ENCODE measurements at regions not wholly inside any gene's neighbourhood (a gene's known extent, or its start where the extent isn't known, plus 50 kb on each side); places are given as distances from the start of the nearest gene placed in this dataset.

DNA sequence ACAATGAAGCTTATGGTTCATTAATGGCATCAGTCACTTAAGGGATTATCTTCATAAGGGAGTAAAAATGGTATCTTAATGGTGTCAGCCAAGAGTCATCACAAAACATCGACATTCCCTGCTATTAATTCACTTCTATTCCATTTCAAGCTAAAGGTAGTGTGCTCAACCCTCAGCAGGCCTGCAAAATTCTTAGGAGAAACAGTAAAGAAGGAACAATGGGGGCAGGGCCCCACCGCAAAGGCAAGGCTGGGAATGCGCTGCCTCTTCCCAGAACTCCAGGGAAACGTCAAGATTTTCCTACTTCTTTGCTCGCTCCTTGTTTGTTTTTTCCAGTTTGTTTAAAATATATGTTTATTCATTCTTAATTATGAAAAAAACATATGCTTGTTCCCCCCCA lies 187.3 kb upstream of the TSC22D2 start:
- Histone ChIP-seq H3K79me2 (ENCODE audit: control insufficient read depth, insufficient read depth, low read length) (no peaks in the 10 kb centered on the region), H3K4me2 (ENCODE audit: low read length) (no peak overlapping the region), H3K4ac (ENCODE audit: low read depth, low read length) (no peak overlapping the region), H3K27ac (ENCODE audit: low read depth, low read length) (no peak overlapping the region), H2AK5ac (ENCODE audit: low read length) (no peak overlapping the region), H3K18ac (ENCODE audit: low read length) (no peak overlapping the region), H2BK120ac (ENCODE audit: low read depth, low read length) (no peak overlapping the region), H3K27me3 (ENCODE audit: insufficient read depth, low read length, poor library complexity) (no peaks in the 10 kb centered on the region), H4K5ac (ENCODE audit: low read length) (no peak overlapping the region), H3K79me1 (ENCODE audit: low read length) (no peaks in the 10 kb centered on the region), H2BK5ac (ENCODE audit: low read length) (no peak overlapping the region), H3K4me3 (ENCODE audit: low read length) (no peak overlapping the region), H4K8ac (ENCODE audit: low read depth, low read length) (no peak overlapping the region), H3K9ac (ENCODE audit: low read length) (no peak overlapping the region), H3K4me1 (ENCODE audit: control insufficient read depth, low read depth, low read length) (peaks cover 21% of the 10 kb centered on the region), H3K36me3 (ENCODE audit: control insufficient read depth, insufficient read depth, low read length) (no peaks in the 10 kb centered on the region), H2BK15ac (replicated peaks; ENCODE audit: low read depth) (no peak overlapping the region), H3K23ac (ENCODE audit: low read length) (no peak overlapping the region), H3K56ac (ENCODE audit: low read length) (peak overlapping the region; percentile 9)
- no CpG with 5 or more reads among the region's 5 CpGs for WGBS (ENCODE audit: extremely low coverage, insufficient coverage, low lambda C conversion rate)
- DNase-seq = peak; percentile 61

DNA sequence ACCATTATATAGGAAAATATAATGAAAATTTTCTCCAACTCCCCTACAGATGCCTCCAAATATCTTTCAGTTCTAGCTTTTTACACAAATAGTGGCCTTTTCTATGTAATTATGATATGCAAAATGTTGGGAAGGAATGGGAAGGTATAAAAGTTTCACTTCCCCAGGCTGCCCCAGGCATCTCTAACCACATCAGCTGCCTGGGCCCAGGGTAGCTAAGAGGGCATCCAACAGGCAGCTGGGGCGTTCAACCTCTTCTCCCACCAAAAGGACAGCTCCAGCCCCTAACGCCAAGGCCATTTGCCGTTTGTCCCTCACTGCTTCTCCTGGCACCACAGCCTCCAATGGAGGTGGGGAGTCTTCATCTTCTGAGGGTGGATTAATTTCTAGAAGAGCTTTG lies 188.1 kb upstream of the TSC22D2 start:
- Histone ChIP-seq H3K36me3 (ENCODE audit: control insufficient read depth, insufficient read depth, low read length) (no peaks in the 10 kb centered on the region), H3K4me1 (ENCODE audit: control insufficient read depth, low read depth, low read length) (peaks cover 26% of the 10 kb centered on the region), H3K4me3 (ENCODE audit: low read length) (no peak overlapping the region), H3K56ac (ENCODE audit: low read length) (peak overlapping the region; percentile 76), H2BK5ac (ENCODE audit: low read length) (peak overlapping the region; percentile 36), H3K27ac (ENCODE audit: low read depth, low read length) (no peak overlapping the region), H2AK5ac (ENCODE audit: low read length) (peak overlapping the region; percentile 66), H2BK120ac (ENCODE audit: low read depth, low read length) (no peak overlapping the region), H3K4me2 (ENCODE audit: low read length) (no peak overlapping the region), H3K27me3 (ENCODE audit: insufficient read depth, low read length, poor library complexity) (no peaks in the 10 kb centered on the region), H3K79me2 (ENCODE audit: control insufficient read depth, insufficient read depth, low read length) (no peaks in the 10 kb centered on the region), H3K23ac (ENCODE audit: low read length) (no peak overlapping the region), H4K5ac (ENCODE audit: low read length) (no peak overlapping the region), H3K18ac (ENCODE audit: low read length) (no peak overlapping the region), H3K79me1 (ENCODE audit: low read length) (no peaks in the 10 kb centered on the region), H2BK15ac (replicated peaks; ENCODE audit: low read depth) (no peak overlapping the region), H3K4ac (ENCODE audit: low read depth, low read length) (no peak overlapping the region), H4K8ac (ENCODE audit: low read depth, low read length) (no peak overlapping the region), H3K9ac (ENCODE audit: low read length) (no peak overlapping the region)
- no peak for DNase-seq
- no CpG with 5 or more reads among the region's 3 CpGs for WGBS (ENCODE audit: extremely low coverage, insufficient coverage, low lambda C conversion rate)

GRCh38 chr3:150218841-150219240 lies 189.3 kb upstream of the TSC22D2 start:
- no peak for DNase-seq
- H3K27me3 ChIP-seq (ENCODE audit: insufficient read depth, low read length, poor library complexity) = no peaks in the 10 kb centered on the region
- H4K5ac ChIP-seq (ENCODE audit: low read length) = no peak overlapping the region
- H3K56ac ChIP-seq (ENCODE audit: low read length) = peak overlapping the region; percentile 9
- H2AK5ac ChIP-seq (ENCODE audit: low read length) = peak overlapping the region; percentile 32
- no peaks in the 10 kb centered on the region for H3K36me3 ChIP-seq (ENCODE audit: control insufficient read depth, insufficient read depth, low read length)
- no peak overlapping the region for H2BK120ac ChIP-seq (ENCODE audit: low read depth, low read length)
- no peak overlapping the region for H3K4me2 ChIP-seq (ENCODE audit: low read length)
- no peak overlapping the region for H3K4ac ChIP-seq (ENCODE audit: low read depth, low read length)
- no peak overlapping the region for H3K18ac ChIP-seq (ENCODE audit: low read length)
- no CpG with 5 or more reads among the region's 3 CpGs for WGBS (ENCODE audit: extremely low coverage, insufficient coverage, low lambda C conversion rate)
- no peak overlapping the region for H2BK5ac ChIP-seq (ENCODE audit: low read length)
- no peaks in the 10 kb centered on the region for H3K79me2 ChIP-seq (ENCODE audit: control insufficient read depth, insufficient read depth, low read length)
- H3K4me3 ChIP-seq (ENCODE audit: low read length) = no peak overlapping the region
- H2BK15ac ChIP-seq (replicated peaks; ENCODE audit: low read depth) = no peak overlapping the region
- H4K8ac ChIP-seq (ENCODE audit: low read depth, low read length) = no peak overlapping the region
- no peaks in the 10 kb centered on the region for H3K79me1 ChIP-seq (ENCODE audit: low read length)
- H3K23ac ChIP-seq (ENCODE audit: low read length) = no peak overlapping the region
- peaks cover 26% of the 10 kb centered on the region for H3K4me1 ChIP-seq (ENCODE audit: control insufficient read depth, low read depth, low read length)
- no peak overlapping the region for H3K9ac ChIP-seq (ENCODE audit: low read length)
- no peak overlapping the region for H3K27ac ChIP-seq (ENCODE audit: low read depth, low read length)

DNA sequence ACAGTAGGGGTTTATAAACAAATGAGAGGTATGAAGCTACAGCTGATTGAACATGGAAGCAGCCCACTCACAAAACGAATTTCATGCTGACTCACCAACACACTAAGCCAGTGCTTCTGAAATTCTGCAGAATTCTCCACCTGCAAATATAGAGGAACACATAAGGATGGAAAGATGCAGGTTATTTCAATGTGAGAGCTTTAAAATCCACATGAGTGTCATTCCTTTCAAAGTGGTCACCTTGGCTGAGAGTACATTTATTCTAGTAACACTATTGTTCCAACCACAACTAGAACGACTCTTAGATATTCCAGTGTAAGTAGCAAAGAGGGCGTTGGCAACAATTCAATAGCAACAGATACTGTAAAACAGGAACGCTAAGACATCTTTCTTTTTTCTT lies 189.9 kb upstream of the TSC22D2 start:
- H3K23ac ChIP-seq (ENCODE audit: low read length) = no peak overlapping the region
- H3K4ac ChIP-seq (ENCODE audit: low read depth, low read length) = no peak overlapping the region
- no peak overlapping the region for H3K56ac ChIP-seq (ENCODE audit: low read length)
- no peak overlapping the region for H3K9ac ChIP-seq (ENCODE audit: low read length)
- H3K36me3 ChIP-seq (ENCODE audit: control insufficient read depth, insufficient read depth, low read length) = no peaks in the 10 kb centered on the region
- H2BK5ac ChIP-seq (ENCODE audit: low read length) = no peak overlapping the region
- no peak overlapping the region for H4K5ac ChIP-seq (ENCODE audit: low read length)
- no peak overlapping the region for H3K4me2 ChIP-seq (ENCODE audit: low read length)
- no peaks in the 10 kb centered on the region for H3K27me3 ChIP-seq (ENCODE audit: insufficient read depth, low read length, poor library complexity)
- peaks cover 23% of the 10 kb centered on the region for H3K4me1 ChIP-seq (ENCODE audit: control insufficient read depth, low read depth, low read length)
- H3K27ac ChIP-seq (ENCODE audit: low read depth, low read length) = no peak overlapping the region
- no peak overlapping the region for H2BK120ac ChIP-seq (ENCODE audit: low read depth, low read length)
- no peak overlapping the region for H3K18ac ChIP-seq (ENCODE audit: low read length)
- H2AK5ac ChIP-seq (ENCODE audit: low read length) = no peak overlapping the region
- H2BK15ac ChIP-seq (replicated peaks; ENCODE audit: low read depth) = no peak overlapping the region
- no peak for DNase-seq
- no peaks in the 10 kb centered on the region for H3K79me2 ChIP-seq (ENCODE audit: control insufficient read depth, insufficient read depth, low read length)
- WGBS (ENCODE audit: extremely low coverage, insufficient coverage, low lambda C conversion rate) = no CpG with 5 or more reads among the region's 4 CpGs
- H4K8ac ChIP-seq (ENCODE audit: low read depth, low read length) = no peak overlapping the region
- no peak overlapping the region for H3K4me3 ChIP-seq (ENCODE audit: low read length)
- H3K79me1 ChIP-seq (ENCODE audit: low read length) = no peaks in the 10 kb centered on the region

- H3K23ac ChIP-seq (ENCODE audit: low read length) = no peak overlapping the region
- DNase-seq = no peak
Observed at GRCh38 chr3:150217691-150218090, 190.4 kb upstream of the TSC22D2 start.

GRCh38 chr3:150216866-150217600 lies 191.1 kb upstream of the TSC22D2 start:
- H3K27me3 ChIP-seq (ENCODE audit: insufficient read depth, low read length, poor library complexity) = no peaks in the 10 kb centered on the region
- H4K5ac ChIP-seq (ENCODE audit: low read length) = no peak overlapping the region
- H3K4ac ChIP-seq (ENCODE audit: low read depth, low read length) = peak overlapping the region; percentile 28
- H2BK5ac ChIP-seq (ENCODE audit: low read length) = peak overlapping the region; percentile 38
- no peak overlapping the region for H4K8ac ChIP-seq (ENCODE audit: low read depth, low read length)
- H3K23ac ChIP-seq (ENCODE audit: low read length) = no peak overlapping the region
- no peak overlapping the region for H3K18ac ChIP-seq (ENCODE audit: low read length)
- H3K9ac ChIP-seq (ENCODE audit: low read length) = no peak overlapping the region
- H3K79me1 ChIP-seq (ENCODE audit: low read length) = no peaks in the 10 kb centered on the region
- H3K4me1 ChIP-seq (ENCODE audit: control insufficient read depth, low read depth, low read length) = peaks cover 15% of the 10 kb centered on the region
- H2AK5ac ChIP-seq (ENCODE audit: low read length) = peak overlapping the region; percentile 24
- H3K27ac ChIP-seq (ENCODE audit: low read depth, low read length) = no peak overlapping the region
- no peaks in the 10 kb centered on the region for H3K79me2 ChIP-seq (ENCODE audit: control insufficient read depth, insufficient read depth, low read length)
- no peak overlapping the region for H3K4me3 ChIP-seq (ENCODE audit: low read length)
- WGBS (ENCODE audit: extremely low coverage, insufficient coverage, low lambda C conversion rate) = no CpG with 5 or more reads among the region's 9 CpGs
- peak overlapping the region; percentile 34 for H3K56ac ChIP-seq (ENCODE audit: low read length)
- H2BK15ac ChIP-seq (replicated peaks; ENCODE audit: low read depth) = no peak overlapping the region
- no peak for DNase-seq
- no peaks in the 10 kb centered on the region for H3K36me3 ChIP-seq (ENCODE audit: control insufficient read depth, insufficient read depth, low read length)
- no peak overlapping the region for H3K4me2 ChIP-seq (ENCODE audit: low read length)
- H2BK120ac ChIP-seq (ENCODE audit: low read depth, low read length) = no peak overlapping the region

More at GRCh38 chr3:150217691-150218090, 190.4 kb upstream of the TSC22D2 start:
- Histone ChIP-seq H3K9ac (ENCODE audit: low read length) (no peak overlapping the region), H2AK5ac (ENCODE audit: low read length) (peak overlapping the region; percentile 24), H2BK120ac (ENCODE audit: low read depth, low read length) (no peak overlapping the region), H3K4me2 (ENCODE audit: low read length) (no peak overlapping the region), H3K79me1 (ENCODE audit: low read length) (no peaks in the 10 kb centered on the region), H3K27ac (ENCODE audit: low read depth, low read length) (no peak overlapping the region), H3K56ac (ENCODE audit: low read length) (no peak overlapping the region), H4K8ac (ENCODE audit: low read depth, low read length) (no peak overlapping the region), H2BK5ac (ENCODE audit: low read length) (no peak overlapping the region), H4K5ac (ENCODE audit: low read length) (no peak overlapping the region), H2BK15ac (replicated peaks; ENCODE audit: low read depth) (no peak overlapping the region), H3K27me3 (ENCODE audit: insufficient read depth, low read length, poor library complexity) (no peaks in the 10 kb centered on the region), H3K4ac (ENCODE audit: low read depth, low read length) (no peak overlapping the region), H3K79me2 (ENCODE audit: control insufficient read depth, insufficient read depth, low read length) (no peaks in the 10 kb centered on the region), H3K4me3 (ENCODE audit: low read length) (no peak overlapping the region), H3K36me3 (ENCODE audit: control insufficient read depth, insufficient read depth, low read length) (no peaks in the 10 kb centered on the region), H3K18ac (ENCODE audit: low read length) (no peak overlapping the region), H3K4me1 (ENCODE audit: control insufficient read depth, low read depth, low read length) (peaks cover 18% of the 10 kb centered on the region)
- WGBS (ENCODE audit: extremely low coverage, insufficient coverage, low lambda C conversion rate) = no CpG with 5 or more reads among the region's 4 CpGs

All from mesendoderm (in vitro differentiated cells).